Naive thymus-derived CD4-positive, alpha-beta T cell (primary cell): ENCODE measurements at regions not wholly inside any gene's neighbourhood (a gene's known extent, or its start where the extent isn't known, plus 50 kb on each side); places are given as distances from the start of the nearest gene placed in this dataset.
"Not testable (repeated sequence)": the region's sequence is repeated elsewhere in the genome, so short reads cannot be mapped to it uniquely, and the experiment has no call there.

ENCODE experiments used
- ATAC-seq: fragments of 150-1000 bp; cut with Tn5 transposase; 2 replicates; pipeline ENCODE4 v1.10.0; 2021; ENCODE audit warnings: mild to moderate bottlenecking, moderate library complexity
- CTCF ChIA-PET: fragments of 350-600 bp; sonication (Branson Sonifier 250); formaldehyde crosslinking; loops from one replicate; lab custom pipeline; 2021; ENCODE audit warnings: antibody characterized with exemption; lab: Charles Lee
- POLR2A ChIA-PET: fragments of 350-600 bp; sonication (Branson Sonifier 250); formaldehyde crosslinking; loops from one replicate; lab custom pipeline; 2021; ENCODE audit warnings: antibody characterized with exemption, inconsistent platforms; lab: Charles Lee
- DNase-seq, 9 donors: peaks; one replicate each; pipeline versions ENCODE4 v3.0.0 to v3.0.0-alpha.2; 2020 to 2022; ENCODE audit warnings: mixed read lengths in 1 of 9
- H3K27ac ChIP-seq: one replicate; pipeline ENCODE4 v1.7.0; 2013; ENCODE audit warnings: mild to moderate bottlenecking, low read depth, low read length, moderate library complexity
- H3K27me3 ChIP-seq, 2 donors: one replicate each; pipeline ENCODE4 v1.7.0; 2013; ENCODE audit warnings: low read length in 2 of 2, mild to moderate bottlenecking in 2 of 2, moderate library complexity in 2 of 2; ENCODE audit not compliant: control insufficient read depth in 2 of 2, insufficient read depth in 2 of 2
- H3K36me3 ChIP-seq, 3 experiments: 1 replicate in 2 of 3; 2 replicates in 1 of 3; pipeline ENCODE4 v1.7.0; 2013; ENCODE audit warnings: low read length in 3 of 3, mild to moderate bottlenecking in 3 of 3, moderate library complexity in 1 of 3; ENCODE audit not compliant: insufficient read depth in 3 of 3, control insufficient read depth in 2 of 3
- H3K4me1 ChIP-seq, 2 donors: one replicate each; pipeline ENCODE4 v1.7.0; 2013; ENCODE audit warnings: low read length in 2 of 2, mild to moderate bottlenecking in 2 of 2, moderate library complexity in 1 of 2; ENCODE audit not compliant: control insufficient read depth in 2 of 2, insufficient read depth in 2 of 2
- H3K4me3 ChIP-seq: 2 replicates; pipeline ENCODE4 v1.7.0; 2013; ENCODE audit warnings: mild to moderate bottlenecking, low read length
- H3K9me3 ChIP-seq, 3 experiments: 1 replicate in 2 of 3; 2 replicates in 1 of 3; pipeline ENCODE4 v1.7.0; 2013; ENCODE audit warnings: low read length in 3 of 3; ENCODE audit not compliant: control insufficient read depth in 2 of 3
- H3K27ac Mint-ChIP-seq, 9 donors: one replicate each; pipeline ENCODE4 v1.8.0; 2020 to 2022; ENCODE audit warnings: mixed read lengths in 9 of 9, mild to moderate bottlenecking in 8 of 9, moderate library complexity in 5 of 9, inconsistent platforms in 2 of 9
- H3K27me3 Mint-ChIP-seq, 5 donors: one replicate each; pipeline ENCODE4 v1.8.0; 2021 to 2022; ENCODE audit warnings: mixed read lengths in 5 of 5, mild to moderate bottlenecking in 1 of 5
- H3K36me3 Mint-ChIP-seq, 5 donors: one replicate each; pipeline ENCODE4 v1.8.0; 2020 to 2022; ENCODE audit warnings: mixed read lengths in 5 of 5, mild to moderate bottlenecking in 3 of 5, inconsistent platforms in 1 of 5
- H3K4me1 Mint-ChIP-seq, 7 donors: one replicate each; pipeline ENCODE4 v1.8.0; 2020 to 2022; ENCODE audit warnings: mixed read lengths in 7 of 7, mild to moderate bottlenecking in 3 of 7, inconsistent platforms in 1 of 7
- H3K4me3 Mint-ChIP-seq, 10 donors: one replicate each; pipeline ENCODE4 v1.8.0; 2020 to 2022; ENCODE audit warnings: mild to moderate bottlenecking in 10 of 10, mixed read lengths in 10 of 10, moderate library complexity in 6 of 10, inconsistent platforms in 2 of 10
- H3K9me3 Mint-ChIP-seq, 11 donors: one replicate each; pipeline ENCODE4 v1.8.0; 2020 to 2022; ENCODE audit warnings: mixed read lengths in 11 of 11, mild to moderate bottlenecking in 4 of 11, inconsistent platforms in 1 of 11, moderate library complexity in 1 of 11
- intact Hi-C, 2 donors: fragments of 100-400 bp; cut with micrococcal nuclease; formaldehyde crosslinking; loops; one replicate each; pipeline ENCODE4 v1.15.1; 2023

DNA sequence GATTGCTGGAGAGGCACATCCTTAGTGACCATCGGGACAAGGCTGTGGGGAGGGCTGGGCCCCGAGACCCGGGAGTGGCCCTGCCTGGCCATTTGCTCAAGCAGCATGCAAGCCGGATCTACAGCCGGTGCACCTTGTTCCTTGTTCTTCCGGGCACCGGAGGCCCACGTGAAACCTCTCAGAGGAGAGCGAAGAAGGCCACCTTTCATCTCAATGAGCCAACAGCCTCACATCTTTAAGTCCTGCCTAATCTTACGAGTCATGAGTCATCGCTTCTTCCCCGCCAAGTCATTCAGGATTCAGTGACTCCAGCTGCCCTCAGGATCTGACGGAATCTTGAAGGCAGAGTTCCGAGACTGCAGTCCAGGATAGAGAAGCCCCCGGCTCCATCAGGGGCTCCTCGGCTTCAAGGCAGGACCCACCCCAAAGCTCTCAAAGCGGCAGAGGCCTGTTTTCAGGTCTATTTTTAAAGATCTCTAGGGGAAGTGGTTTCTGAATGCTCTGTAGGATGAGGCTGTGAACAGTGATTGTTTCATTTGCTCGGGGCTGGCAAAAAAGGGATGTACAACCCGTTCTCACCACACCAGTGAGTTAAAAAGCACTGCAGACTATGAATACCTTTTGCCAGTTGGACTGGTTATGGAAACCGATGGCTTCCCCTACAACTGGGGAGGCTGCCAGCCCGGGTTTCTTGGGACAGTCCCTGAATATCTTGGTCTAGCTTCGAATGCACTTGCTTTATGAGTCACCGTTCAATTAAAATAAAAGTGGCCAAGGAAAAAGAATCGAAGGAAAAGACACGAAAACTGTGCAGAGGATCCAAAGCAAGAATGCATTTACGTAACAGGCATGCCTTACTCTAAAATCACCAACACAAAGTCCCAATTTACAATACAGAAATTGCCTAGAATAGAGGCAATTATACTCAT, 57.2 kb upstream of the ECHDC3 start:
- peaks cover 0 to 67% (median 0%) of the 10 kb centered on the region in 5 donors for H3K27me3 Mint-ChIP-seq
- Histone ChIP-seq H3K36me3 (no peaks in the 10 kb centered on the region), H3K27ac (peak overlapping the region; percentile 78), H3K4me1 (peaks cover 26 to 51% of the 10 kb centered on the region in 2 donors), H3K27me3 (no peaks in the 10 kb centered on the region), H3K9me3 (no peaks in the 10 kb centered on the region), H3K4me3 (peak overlapping the region; percentile 49)
- H3K4me1 Mint-ChIP-seq = peaks cover 25 to 85% (median 78%) of the 10 kb centered on the region in 7 donors
- no peaks in the 10 kb centered on the region for H3K36me3 Mint-ChIP-seq
- H3K9me3 Mint-ChIP-seq = no peaks in the 10 kb centered on the region
- DNase-seq = peak; percentile 45 to 89 (median 83)
- ChIA-PET CTCF (interaction anchor here (0.5 to 1.2 kb wide), 6 partner anchors 10 to 73 kb away, joined by 3 to 4 read pairs (median 3); no protein-coding TSS in a partner anchor), POLR2A (interaction anchor here (0.6 to 4.5 kb wide), 11 partner anchors 8 to 522 kb away, joined by 3 to 19 read pairs (median 3); partner anchors contain the start of gene NUDT5)
- intact Hi-C loops = loop anchor here (1.0 to 10.0 kb wide), 13 partner anchors 12 to 760 kb away; partner anchors contain the start of genes DHTKD1 (in 1 of the 2), ECHDC3 (in 1 of the 2), UPF2 (in 1 of the 2) and USP6NL (in 1 of the 2)
- peak overlapping the region; percentile 82 to 91 (median 89) for H3K4me3 Mint-ChIP-seq
- peak; percentile 86 for ATAC-seq
- peak overlapping the region; percentile 92 to 99 (median 97) for H3K27ac Mint-ChIP-seq

DNA sequence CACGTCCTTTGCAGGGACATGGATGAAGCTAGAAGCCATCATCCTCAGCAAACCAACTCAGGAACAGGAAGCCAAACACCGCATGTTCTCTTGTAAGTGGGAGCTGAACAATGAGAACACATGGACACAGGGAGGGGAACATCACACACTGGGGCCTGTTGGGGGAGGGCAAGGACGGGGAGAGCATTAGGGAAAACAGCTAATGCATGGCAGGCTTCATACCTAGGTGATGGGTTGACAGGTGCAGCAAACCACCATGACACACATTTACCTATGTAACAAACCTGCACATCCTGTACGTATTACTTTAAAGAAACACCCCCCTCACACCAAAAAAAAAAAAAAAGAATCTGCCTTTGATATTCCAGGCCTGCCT, 57.9 kb upstream of the ECHDC3 start:
- H3K27me3 Mint-ChIP-seq = peaks cover 0 to 65% (median 0%) of the 10 kb centered on the region in 5 donors
- peak overlapping the region; percentile 82 to 91 (median 89) for H3K4me3 Mint-ChIP-seq
- not testable (repeated sequence) for H3K36me3 ChIP-seq, H3K27me3 ChIP-seq, H3K36me3 Mint-ChIP-seq, H3K9me3 ChIP-seq, H3K9me3 Mint-ChIP-seq
- H3K27ac Mint-ChIP-seq = peak overlapping the region; percentile 92 to 99 (median 97)
- peak overlapping the region; percentile 49 for H3K4me3 ChIP-seq
- ATAC-seq = peak; percentile 64
- ChIA-PET CTCF (interaction anchor here (0.5 to 1.2 kb wide), 4 partner anchors 10 to 73 kb away, joined by 3 to 4 read pairs (median 3); no protein-coding TSS in a partner anchor), POLR2A (interaction anchor here (0.6 to 4.5 kb wide), 7 partner anchors 13 to 515 kb away, joined by 3 to 19 read pairs (median 3); partner anchors contain the start of gene NUDT5)
- peaks cover 25 to 85% (median 78%) of the 10 kb centered on the region in 7 donors for H3K4me1 Mint-ChIP-seq
- peak in 1 of 9 donors; percentile 57 for DNase-seq
- H3K4me1 ChIP-seq = peaks cover 26 to 51% of the 10 kb centered on the region in 2 donors
- peak overlapping the region; percentile 78 for H3K27ac ChIP-seq
- intact Hi-C loops = loop anchor here (1.0 to 10.0 kb wide), 8 partner anchors 11 to 760 kb away; partner anchors contain the start of genes DHTKD1 (in 1 of the 2), UPF2 (in 1 of the 2) and USP6NL (in 1 of the 2)

DNA sequence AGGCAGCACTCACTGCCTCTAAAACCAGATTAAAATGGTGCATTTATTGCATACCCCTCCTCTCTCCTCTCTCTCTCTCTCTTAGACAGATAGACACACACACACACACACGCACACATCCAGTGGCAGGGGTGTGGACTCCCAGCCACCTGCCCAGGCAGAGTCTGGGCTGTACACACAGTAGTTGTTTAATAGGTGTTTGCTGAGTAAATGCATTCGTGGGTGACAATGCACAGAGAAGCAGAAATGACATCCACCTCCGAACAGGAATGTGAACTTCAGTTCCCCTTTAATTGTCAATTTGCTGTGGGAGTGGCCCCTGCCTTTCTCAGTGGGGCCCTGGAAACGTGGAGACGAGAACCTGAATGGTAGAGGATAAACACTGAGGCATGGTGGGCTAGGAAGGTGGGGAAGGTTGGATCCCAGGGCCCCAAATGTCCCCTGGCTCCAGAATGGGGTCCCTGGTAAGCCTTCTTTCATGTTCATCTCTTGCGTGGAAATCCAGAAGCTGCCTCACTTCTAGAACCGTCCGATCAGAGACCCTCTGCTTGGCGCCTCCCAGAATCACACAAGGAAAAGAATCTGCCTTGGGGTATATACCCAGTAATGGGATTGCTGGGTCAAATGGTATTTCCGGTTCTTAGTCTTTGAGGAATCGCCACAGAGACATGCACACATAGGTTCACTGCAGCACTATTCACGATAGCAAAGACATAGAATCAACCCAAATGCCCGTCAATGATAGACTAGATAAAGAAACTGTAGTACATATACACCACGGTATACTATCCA, 58.5 kb upstream of the ECHDC3 start:
- H3K9me3 ChIP-seq = no peaks in the 10 kb centered on the region
- peak overlapping the region; percentile 49 for H3K4me3 ChIP-seq
- ChIA-PET POLR2A (interaction anchor here (0.6 to 0.7 kb wide), 2 partner anchors 13 to 512 kb away, joined by 3 to 4 read pairs; partner anchors contain the start of gene NUDT5), CTCF (no interaction called here)
- Mint-ChIP-seq H3K36me3 (no peaks in the 10 kb centered on the region), H3K4me3 (peak overlapping the region; percentile 82 to 91 (median 89)), H3K27me3 (peaks cover 0 to 63% (median 0%) of the 10 kb centered on the region in 5 donors), H3K4me1 (peaks cover 25 to 79% (median 73%) of the 10 kb centered on the region in 7 donors), H3K27ac (peak overlapping the region; percentile 92 to 99 (median 97)), H3K9me3 (no peaks in the 10 kb centered on the region)
- H3K36me3 ChIP-seq = no peaks in the 10 kb centered on the region
- intact Hi-C loops = loop anchor here (1.0 to 10.0 kb wide), 8 partner anchors 10 to 761 kb away; partner anchors contain the start of genes DHTKD1 (in 1 of the 2), UPF2 (in 1 of the 2) and USP6NL (in 1 of the 2)
- no peaks in the 10 kb centered on the region for H3K27me3 ChIP-seq
- DNase-seq (no peak), ATAC-seq (no peak)
- peaks cover 26 to 51% of the 10 kb centered on the region in 2 donors for H3K4me1 ChIP-seq
- peak overlapping the region; percentile 78 for H3K27ac ChIP-seq

DNA sequence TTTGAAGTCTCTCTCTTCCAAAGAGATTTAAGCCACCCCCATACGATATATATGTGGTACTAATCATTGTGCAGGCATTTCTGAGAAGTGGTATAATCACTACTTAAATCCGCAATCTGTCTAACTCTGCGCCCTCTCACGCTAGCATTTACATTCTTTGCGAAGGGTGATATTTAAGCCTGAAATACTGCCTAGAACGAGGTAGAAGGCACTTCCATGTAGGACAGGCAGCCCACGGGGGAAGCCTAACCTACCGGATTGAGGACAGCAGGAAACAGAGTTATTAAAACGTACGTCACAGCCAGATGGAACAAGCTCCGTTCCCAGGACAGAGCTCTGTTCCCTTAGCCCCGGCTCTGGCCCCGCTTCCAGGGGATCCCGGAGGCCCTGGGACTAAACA, 59.3 kb upstream of the ECHDC3 start:
- peaks cover 24 to 71% (median 64%) of the 10 kb centered on the region in 7 donors for H3K4me1 Mint-ChIP-seq

DNA sequence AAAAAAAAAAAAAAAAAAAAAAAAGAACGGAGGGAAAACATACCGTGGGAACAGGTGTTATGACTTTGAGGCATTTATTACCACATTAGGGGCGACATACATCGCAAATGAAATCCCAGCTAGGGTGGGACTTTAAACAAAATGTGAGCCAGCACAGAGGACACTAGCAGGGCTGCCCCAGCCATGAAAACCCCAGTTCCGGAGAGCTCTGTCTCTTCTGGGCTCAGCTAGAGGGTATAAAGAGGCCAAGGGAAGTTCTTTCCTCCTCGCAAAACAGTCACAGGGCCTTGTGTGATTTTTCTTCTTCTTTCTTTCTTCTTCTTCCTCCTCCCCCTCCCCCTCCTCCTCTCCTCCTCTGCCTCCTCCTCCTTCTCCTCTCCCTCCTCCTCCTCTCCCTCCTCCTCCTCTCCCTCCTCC, 59.9 kb upstream of the ECHDC3 start:
- Mint-ChIP-seq H3K27ac (peak overlapping the region in 8 of 9 donors; percentile 29 to 99 (median 94)), H3K27me3 (peaks cover 0 to 53% (median 0%) of the 10 kb centered on the region in 5 donors), H3K4me3 (peak overlapping the region in 8 of 10 donors; percentile 6 to 84 (median 34)), H3K36me3 (no peaks in the 10 kb centered on the region), H3K9me3 (no peaks in the 10 kb centered on the region), H3K4me1 (peaks cover 24 to 65% (median 59%) of the 10 kb centered on the region in 7 donors)
- ChIA-PET POLR2A (no interaction called here), CTCF (no interaction called here)
- Histone ChIP-seq H3K4me3 (no peak overlapping the region), H3K4me1 (peaks cover 26 to 43% of the 10 kb centered on the region in 2 donors), H3K27me3 (no peaks in the 10 kb centered on the region), H3K9me3 (no peaks in the 10 kb centered on the region), H3K36me3 (no peaks in the 10 kb centered on the region), H3K27ac (no peak overlapping the region)
- ATAC-seq (no peak), DNase-seq (peak in 1 of 9 donors; percentile 10)
- intact Hi-C loops = loop anchor here (5.0 to 10.0 kb wide), 3 partner anchors 70 to 763 kb away; partner anchors contain the start of gene USP6NL (in 1 of the 2)

More for the DNA sequence above, 59.3 kb upstream of the ECHDC3 start:
- no peaks in the 10 kb centered on the region for H3K9me3 Mint-ChIP-seq
- Histone ChIP-seq H3K36me3 (no peaks in the 10 kb centered on the region), H3K27ac (no peak overlapping the region), H3K9me3 (no peaks in the 10 kb centered on the region), H3K27me3 (no peaks in the 10 kb centered on the region), H3K4me3 (no peak overlapping the region), H3K4me1 (peaks cover 26 to 44% of the 10 kb centered on the region in 2 donors)
- ChIA-PET CTCF (no interaction called here), POLR2A (no interaction called here)
- peaks cover 0 to 56% (median 0%) of the 10 kb centered on the region in 5 donors for H3K27me3 Mint-ChIP-seq
- no peak for DNase-seq
- peak overlapping the region in 5 of 10 donors; percentile 23 to 84 (median 39) for H3K4me3 Mint-ChIP-seq
- intact Hi-C loops = loop anchor here (5.0 to 10.0 kb wide), 3 partner anchors 71 to 762 kb away; partner anchors contain the start of gene USP6NL (in 1 of the 2)
- no peaks in the 10 kb centered on the region for H3K36me3 Mint-ChIP-seq
- H3K27ac Mint-ChIP-seq = peak overlapping the region in 8 of 9 donors; percentile 83 to 99 (median 97)
- ATAC-seq = no peak
